ENCODE measurements at regions not wholly inside any gene's neighbourhood (a gene's known extent, or its start where the extent isn't known, plus 50 kb on each side); places are given as distances from the start of the nearest gene placed in this dataset.
A peak's percentile ranks its signal among the peaks of the same experiment; 100 is the strongest.

- H3K4me1 ChIP-seq = no peaks in the 10 kb centered on the region
- no peak for TF ChIP-seq CTCF (IDR thresholded peaks at IDR 0.05)
- no peak for ATAC-seq
- H3K4me3 ChIP-seq = no peak overlapping the region
- intact Hi-C loops (cut with DNase I) = no loop called here
- H3K9me3 ChIP-seq = no peaks in the 10 kb centered on the region
- no peaks in the 10 kb centered on the region for H3K27me3 ChIP-seq
- H3K36me3 ChIP-seq = no peaks in the 10 kb centered on the region
- H3K27ac ChIP-seq = no peak overlapping the region
- no peak for DNase-seq
Measured at GRCh38 chr7:33714208-33714607, 191.1 kb upstream of the BMPER start.

DNA sequence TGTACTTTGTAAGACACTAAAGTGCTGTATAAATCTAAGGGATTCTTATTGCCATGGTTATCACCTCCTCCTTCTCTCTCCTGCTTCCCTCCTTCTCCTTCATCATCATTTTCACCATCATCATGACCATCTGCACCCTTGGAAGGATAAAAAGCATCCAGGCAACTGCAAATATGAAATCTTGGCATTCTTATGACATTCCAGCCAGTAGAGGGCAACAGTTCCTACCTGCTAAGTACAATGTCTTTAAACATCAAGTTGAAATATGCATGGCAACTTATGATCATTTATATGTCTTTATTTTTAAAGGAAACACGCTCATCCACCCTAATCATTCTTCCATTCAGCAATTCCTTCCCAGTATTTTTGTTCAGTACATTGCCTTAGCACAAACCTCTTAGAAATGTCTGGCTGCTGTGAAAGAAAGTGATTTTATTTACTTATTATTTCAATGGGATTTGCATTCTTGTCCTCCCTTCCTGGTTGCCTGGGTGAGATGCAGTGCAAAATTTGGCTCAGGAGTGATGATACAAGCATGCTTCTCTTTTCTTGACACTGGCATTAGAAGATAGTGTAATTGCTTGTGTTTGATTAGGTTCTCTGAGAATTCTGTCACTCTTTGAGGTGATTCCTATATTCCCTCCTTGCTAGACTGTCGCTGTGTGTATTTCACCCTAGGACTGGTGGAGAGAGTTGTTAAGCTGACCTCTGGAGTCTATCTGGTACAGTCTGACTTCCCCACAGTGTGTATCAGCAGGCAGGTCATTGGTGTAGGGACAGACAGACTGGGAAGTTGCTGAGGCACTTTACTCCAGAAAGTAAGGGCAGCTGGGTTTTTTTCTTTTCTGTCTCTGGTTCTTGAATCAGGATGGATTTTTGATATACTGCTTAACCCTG, 188.5 kb upstream of the BMPER start:
- peak in 1 of 4 donors; percentile 42 for DNase-seq
- no peak overlapping the region for H3K4me3 ChIP-seq
- no peaks in the 10 kb centered on the region for H3K36me3 ChIP-seq
- peak; percentile 78 for ATAC-seq
- TF ChIP-seq CTCF (IDR thresholded peaks at IDR 0.05) = peak; percentile 27 to 61
- no peak overlapping the region for H3K27ac ChIP-seq
- H3K4me1 ChIP-seq = no peaks in the 10 kb centered on the region
- no peaks in the 10 kb centered on the region for H3K9me3 ChIP-seq
- no peaks in the 10 kb centered on the region for H3K27me3 ChIP-seq
- intact Hi-C loops (cut with DNase I) = no loop called here

DNA sequence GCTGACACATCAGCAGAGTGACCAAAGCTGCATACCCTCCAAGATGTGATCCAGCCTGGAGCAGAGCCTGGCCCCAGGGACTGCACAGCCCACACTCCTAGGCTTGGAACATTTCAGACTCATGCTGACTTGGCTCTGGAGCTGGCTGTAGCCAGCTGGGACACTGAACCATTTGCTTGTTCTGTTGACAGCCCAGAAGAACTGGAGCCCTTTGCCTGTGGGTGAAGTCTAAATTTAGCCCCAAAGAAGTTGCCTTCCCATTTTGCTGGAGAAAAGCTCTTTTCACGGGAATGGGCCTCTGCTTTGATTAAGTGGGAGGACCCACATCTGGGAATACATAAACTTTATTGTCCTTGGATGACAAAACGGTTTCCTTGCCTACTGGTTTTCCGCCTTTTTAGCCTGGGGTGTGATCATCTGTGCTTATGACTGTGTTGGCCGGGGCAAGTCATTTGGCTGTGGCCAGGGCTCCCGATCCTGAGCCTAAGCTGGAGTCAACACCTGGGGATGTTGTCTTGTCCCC, 186.2 kb upstream of the BMPER start:
- H3K27ac ChIP-seq = no peak overlapping the region
- H3K36me3 ChIP-seq = no peaks in the 10 kb centered on the region

GRCh38 chr7:33720139-33720538, 185.2 kb upstream of the BMPER start:
- intact Hi-C loops (cut with DNase I) = no loop called here
- H3K36me3 ChIP-seq = no peaks in the 10 kb centered on the region
- H3K27ac ChIP-seq = no peak overlapping the region
- no peaks in the 10 kb centered on the region for H3K27me3 ChIP-seq
- ATAC-seq (no peak), DNase-seq (no peak)
- no peak for TF ChIP-seq CTCF (IDR thresholded peaks at IDR 0.05)
- no peaks in the 10 kb centered on the region for H3K9me3 ChIP-seq
- no peak overlapping the region for H3K4me3 ChIP-seq
- peaks cover 0 to 3% of the 10 kb centered on the region in 2 donors for H3K4me1 ChIP-seq

More for the DNA sequence above, 186.2 kb upstream of the BMPER start:
- ATAC-seq = peak; percentile 51
- H3K4me1 ChIP-seq = peaks cover 0 to 3% of the 10 kb centered on the region in 2 donors
- no peaks in the 10 kb centered on the region for H3K27me3 ChIP-seq
- no peaks in the 10 kb centered on the region for H3K9me3 ChIP-seq
- no peak overlapping the region for H3K4me3 ChIP-seq
- TF ChIP-seq CTCF (IDR thresholded peaks at IDR 0.05) = no peak
- intact Hi-C loops (cut with DNase I) = no loop called here
- peak in 2 of 4 donors; percentile 40 to 77 for DNase-seq

GRCh38 chr7:33720870-33721269, 184.5 kb upstream of the BMPER start:
- no peak for ATAC-seq
- H3K9me3 ChIP-seq = no peaks in the 10 kb centered on the region
- no peak overlapping the region for H3K27ac ChIP-seq
- DNase-seq = no peak
- intact Hi-C loops (cut with DNase I) = no loop called here
- H3K27me3 ChIP-seq = no peaks in the 10 kb centered on the region
- no peak overlapping the region for H3K4me3 ChIP-seq
- TF ChIP-seq CTCF (IDR thresholded peaks at IDR 0.05) = no peak
- H3K4me1 ChIP-seq = peaks cover 0 to 3% of the 10 kb centered on the region in 2 donors
- H3K36me3 ChIP-seq = no peaks in the 10 kb centered on the region
